Kidney (tissue), 13 donors: ENCODE measurements at regions not wholly inside any gene's neighbourhood (a gene's known extent, or its start where the extent isn't known, plus 50 kb on each side); places are given as distances from the start of the nearest gene placed in this dataset.

Experiments
- DNase-seq, 5 donors: peaks; one replicate each; pipeline ENCODE4 v3.0.0-alpha.2; 2013 to 2020
- FAIRE-seq: peaks from 2 replicates; lab custom pipeline; 2012; peaks lifted over from hg19 to GRCh38; lab: Jason Lieb, UNC
- H3K27ac ChIP-seq, 2 donors: one replicate each; pipeline ENCODE4 v1.7.0; 2013; ENCODE audit warnings: low read depth in 2 of 2, low read length in 2 of 2, inconsistent platforms in 1 of 2
- H3K27me3 ChIP-seq: one replicate; pipeline ENCODE4 v1.7.1; 2013; ENCODE audit warnings: low read length, inconsistent platforms; ENCODE audit not compliant: control insufficient read depth, insufficient read depth
- H3K36me3 ChIP-seq, 3 donors: one replicate each; pipeline versions ENCODE4 v1.7.0 to v1.7.1; 2013; ENCODE audit warnings: low read length in 3 of 3, control low read depth in 1 of 3, inconsistent platforms in 1 of 3; ENCODE audit not compliant: insufficient read depth in 3 of 3, control insufficient read depth in 2 of 3
- H3K4me1 ChIP-seq, 3 donors: one replicate each; pipeline versions ENCODE4 v1.7.0 to v1.7.1; 2013; ENCODE audit warnings: low read length in 3 of 3, inconsistent platforms in 1 of 3, low read depth in 1 of 3; ENCODE audit not compliant: control insufficient read depth in 2 of 3, insufficient read depth in 2 of 3
- H3K4me3 ChIP-seq, 3 donors: one replicate each; pipeline versions ENCODE4 v1.7.0 to v1.8.1; 2013; ENCODE audit warnings: low read length in 3 of 3, control low read depth in 1 of 3, inconsistent platforms in 1 of 3
- H3K9ac ChIP-seq, 3 donors: one replicate each; pipeline versions ENCODE4 v1.7.0 to v1.7.1; 2013; ENCODE audit warnings: low read length in 3 of 3, control low read depth in 1 of 3, inconsistent platforms in 1 of 3
- H3K9me3 ChIP-seq, 3 donors: one replicate each; pipeline versions ENCODE4 v1.7.0 to v1.7.1; 2013; ENCODE audit warnings: low read length in 3 of 3, control low read depth in 1 of 3, inconsistent platforms in 1 of 3; ENCODE audit not compliant: control insufficient read depth in 2 of 3, insufficient read depth in 1 of 3
- CTCF ChIP-seq: IDR thresholded peaks from 3 replicates; pipeline ENCODE4 v1.5.1; 2012; ENCODE audit warnings: mild to moderate bottlenecking, moderate library complexity, borderline replicate concordance; ENCODE audit not compliant: insufficient read depth; ENCODE audit errors: extremely low read depth
- intact Hi-C: fragments of 100-400 bp; cut with DNase I; formaldehyde crosslinking; loops from one replicate; pipeline ENCODE4 v1.11.1; 2022
- donor health status: control.
- donor health status: control.
- donor health status: control.
- donor health status: control.
- donor health status: control.
- donor health status: DM: yes; HTN: yes; CAD: no.
- donor health status: Normal renal cell carcinoma (clear cell type).

GRCh38 chr1:30522031-30523004 is 201.1 kb downstream of the MATN1 start:
- Histone ChIP-seq H3K27ac (no peak overlapping the region), H3K36me3 (no peaks in the 10 kb centered on the region), H3K4me1 (no peaks in the 10 kb centered on the region), H3K4me3 (no peak overlapping the region), H3K9ac (no peak overlapping the region), H3K9me3 (no peaks in the 10 kb centered on the region), H3K27me3 (no peaks in the 10 kb centered on the region)
- no peak for TF ChIP-seq CTCF
- FAIRE-seq, result no peak
- intact Hi-C loops, result no loop called here
- peak in 1 of 5 donors; percentile 15 for DNase-seq

- intact Hi-C loops, result no loop called here
Observed at GRCh38 chr1:30521261-30521865, 202.0 kb downstream of the MATN1 start.

GRCh38 chr1:30520476-30520875 is 202.9 kb downstream of the MATN1 start:
- no peak for FAIRE-seq
- Histone ChIP-seq H3K4me3 (no peak overlapping the region), H3K36me3 (no peaks in the 10 kb centered on the region), H3K9me3 (no peaks in the 10 kb centered on the region), H3K27ac (no peak overlapping the region), H3K27me3 (no peaks in the 10 kb centered on the region), H3K9ac (no peak overlapping the region), H3K4me1 (no peaks in the 10 kb centered on the region)
- TF ChIP-seq CTCF, result no peak
- intact Hi-C loops, result no loop called here
- no peak for DNase-seq

More at GRCh38 chr1:30521261-30521865, 202.0 kb downstream of the MATN1 start:
- FAIRE-seq (no peak), DNase-seq (no peak)
- no peaks in the 10 kb centered on the region for H3K36me3 ChIP-seq
- H3K4me1 ChIP-seq, result no peaks in the 10 kb centered on the region
- H3K4me3 ChIP-seq, result no peak overlapping the region
- H3K9me3 ChIP-seq, result no peaks in the 10 kb centered on the region
- TF ChIP-seq CTCF, result no peak
- H3K27ac ChIP-seq, result no peak overlapping the region
- H3K9ac ChIP-seq, result no peak overlapping the region
- H3K27me3 ChIP-seq, result no peaks in the 10 kb centered on the region
